Activated B cell treated with CpG ODN at 0.5 μM for 24 hours (primary cell): ENCODE measurements at regions not wholly inside any gene's neighbourhood (a gene's known extent, or its start where the extent isn't known, plus 50 kb on each side); places are given as distances from the start of the nearest gene placed in this dataset.
"Not testable (repeated sequence)": the region's sequence is repeated elsewhere in the genome, so short reads cannot be mapped to it uniquely, and the experiment has no call there.

Source experiments
- ATAC-seq: fragments of 200-7000 bp; cut with Tn5 transposase; one replicate; pipeline ENCODE4 v1.10.0; 2021; ENCODE audit warnings: low read depth, mild to moderate bottlenecking, moderate library complexity
- CTCF ChIA-PET: fragments of 350-600 bp; sonication (Branson Sonifier 250); formaldehyde crosslinking; loops from one replicate; lab custom pipeline; 2021; ENCODE audit warnings: antibody characterized with exemption; lab: Charles Lee
- POLR2A ChIA-PET: fragments of 350-600 bp; sonication (Branson Sonifier 250); formaldehyde crosslinking; loops from one replicate; lab custom pipeline; 2021; ENCODE audit warnings: antibody characterized with exemption; lab: Charles Lee
- DNase-seq: peaks from one replicate; pipeline ENCODE4 v3.0.0; 2022
- H3K27ac Mint-ChIP-seq: one replicate; pipeline ENCODE4 v1.8.0; 2020; ENCODE audit warnings: mixed read lengths
- H3K27me3 Mint-ChIP-seq: one replicate; pipeline ENCODE4 v1.8.0; 2021; ENCODE audit warnings: mixed read lengths
- H3K36me3 Mint-ChIP-seq: one replicate; pipeline ENCODE4 v1.8.0; 2021; ENCODE audit warnings: low read depth, mixed read lengths
- H3K4me1 Mint-ChIP-seq: one replicate; pipeline ENCODE4 v1.8.0; 2021; ENCODE audit warnings: mixed read lengths
- H3K4me3 Mint-ChIP-seq: one replicate; pipeline ENCODE4 v1.8.0; 2020; ENCODE audit warnings: mild to moderate bottlenecking, mixed read lengths
- H3K9me3 Mint-ChIP-seq: one replicate; pipeline ENCODE4 v1.8.0; 2020; ENCODE audit warnings: mixed read lengths
- intact Hi-C: fragments of 100-400 bp; cut with micrococcal nuclease; formaldehyde crosslinking; loops from one replicate; pipeline ENCODE4 v1.15.1; 2024
- TF ChIP-seq, protein P1 (sequence below): fragments of 200-600 bp; IDR thresholded peaks from one replicate; pipeline ENCODE4 v1.8.0; 2022; ENCODE audit warnings: antibody characterized with exemption, mild to moderate bottlenecking

DNA sequence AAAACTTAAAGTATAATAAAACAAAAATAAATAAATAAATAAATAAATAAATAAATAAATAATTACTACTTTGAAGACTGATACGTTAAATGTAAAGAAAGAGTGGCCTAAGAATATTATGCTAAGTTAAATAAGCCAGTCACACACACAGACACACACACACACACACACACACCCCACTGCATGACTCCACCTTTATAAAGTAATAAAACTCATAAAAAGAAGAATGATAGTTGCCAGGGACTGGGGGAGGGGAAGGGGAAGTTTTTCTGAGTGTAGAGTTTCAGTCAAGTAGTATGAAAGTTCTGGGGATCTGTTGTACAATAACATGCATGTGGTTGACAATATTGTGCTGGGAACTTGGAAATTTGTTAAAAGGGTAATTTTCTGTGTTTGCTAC, 1237.5 kb upstream of the GYPC start:
- TF ChIP-seq, protein P1, sequence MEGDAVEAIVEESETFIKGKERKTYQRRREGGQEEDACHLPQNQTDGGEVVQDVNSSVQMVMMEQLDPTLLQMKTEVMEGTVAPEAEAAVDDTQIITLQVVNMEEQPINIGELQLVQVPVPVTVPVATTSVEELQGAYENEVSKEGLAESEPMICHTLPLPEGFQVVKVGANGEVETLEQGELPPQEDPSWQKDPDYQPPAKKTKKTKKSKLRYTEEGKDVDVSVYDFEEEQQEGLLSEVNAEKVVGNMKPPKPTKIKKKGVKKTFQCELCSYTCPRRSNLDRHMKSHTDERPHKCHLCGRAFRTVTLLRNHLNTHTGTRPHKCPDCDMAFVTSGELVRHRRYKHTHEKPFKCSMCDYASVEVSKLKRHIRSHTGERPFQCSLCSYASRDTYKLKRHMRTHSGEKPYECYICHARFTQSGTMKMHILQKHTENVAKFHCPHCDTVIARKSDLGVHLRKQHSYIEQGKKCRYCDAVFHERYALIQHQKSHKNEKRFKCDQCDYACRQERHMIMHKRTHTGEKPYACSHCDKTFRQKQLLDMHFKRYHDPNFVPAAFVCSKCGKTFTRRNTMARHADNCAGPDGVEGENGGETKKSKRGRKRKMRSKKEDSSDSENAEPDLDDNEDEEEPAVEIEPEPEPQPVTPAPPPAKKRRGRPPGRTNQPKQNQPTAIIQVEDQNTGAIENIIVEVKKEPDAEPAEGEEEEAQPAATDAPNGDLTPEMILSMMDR: no peak
- ATAC-seq: no peak
- H3K9me3 Mint-ChIP-seq: peaks cover 5% of the 10 kb centered on the region
- no peaks in the 10 kb centered on the region for H3K4me1 Mint-ChIP-seq
- ChIA-PET POLR2A (no interaction called here), CTCF (no interaction called here)
- H3K27ac Mint-ChIP-seq: no peak overlapping the region
- H3K27me3 Mint-ChIP-seq: no peaks in the 10 kb centered on the region
- H3K36me3 Mint-ChIP-seq: no peaks in the 10 kb centered on the region
- H3K4me3 Mint-ChIP-seq: no peak overlapping the region
- no peak for DNase-seq
- intact Hi-C loops: no loop called here

DNA sequence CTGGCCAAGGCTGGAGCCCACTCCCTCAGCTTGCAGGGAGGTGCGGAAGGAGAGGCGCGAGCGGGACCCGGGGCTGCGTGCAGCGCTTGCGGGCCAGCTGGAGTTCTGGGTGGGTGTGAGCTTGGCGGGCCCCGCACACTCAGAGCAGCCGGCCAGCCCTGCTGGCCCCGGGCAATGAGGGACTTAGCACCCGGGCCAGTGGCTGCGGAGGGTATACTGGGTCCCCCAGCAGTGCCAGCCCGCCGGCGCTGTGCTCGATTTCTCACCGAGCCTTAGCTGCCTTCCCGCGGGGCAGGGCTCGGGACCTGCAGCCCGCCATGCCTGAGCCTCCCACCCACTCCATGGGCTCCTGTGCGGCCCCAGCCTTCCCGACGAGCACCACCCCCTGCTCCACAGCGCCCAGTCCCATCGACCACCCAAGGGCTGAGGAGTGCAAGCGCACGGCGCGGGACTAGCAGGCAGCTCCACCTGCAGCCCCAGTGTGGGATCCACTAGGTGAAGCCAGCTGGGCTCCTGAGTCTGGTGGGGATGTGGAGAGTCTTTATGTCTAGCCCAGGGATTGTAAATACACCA, 1233.7 kb upstream of the GYPC start:
- POLR2A ChIA-PET, H3K9me3 Mint-ChIP-seq, ATAC-seq, H3K4me3 Mint-ChIP-seq, H3K27ac Mint-ChIP-seq, CTCF ChIA-PET, intact Hi-C loops, DNase-seq, H3K27me3 Mint-ChIP-seq, H3K4me1 Mint-ChIP-seq, H3K36me3 Mint-ChIP-seq: not testable (repeated sequence)

DNA sequence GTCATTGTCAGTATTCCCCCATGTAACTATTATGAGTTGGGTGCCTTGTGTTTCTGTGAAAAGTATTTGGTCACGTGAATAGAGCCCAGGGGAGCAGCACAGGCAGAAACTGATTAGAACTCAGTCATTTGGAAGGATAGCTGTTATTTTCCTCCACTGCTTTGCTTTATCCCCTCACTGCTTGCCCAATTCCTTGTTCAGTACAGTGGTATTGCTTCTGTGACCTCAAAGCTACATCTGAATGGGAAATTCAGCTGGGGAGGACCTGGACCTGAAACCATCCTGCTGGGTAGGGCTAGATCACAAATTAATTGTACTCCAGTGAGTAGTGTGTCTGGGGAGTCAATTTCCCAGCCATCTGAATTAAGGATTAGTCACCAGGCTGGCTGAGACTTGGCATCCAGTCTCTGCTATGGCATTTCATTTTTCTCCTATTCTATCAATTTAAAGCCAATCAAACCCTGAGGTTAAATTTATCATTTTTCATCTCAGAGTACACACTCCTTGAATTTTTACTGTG, 1231.6 kb upstream of the GYPC start:
- CTCF ChIA-PET: no interaction called here
- H3K27me3 Mint-ChIP-seq: no peaks in the 10 kb centered on the region
- POLR2A ChIA-PET: no interaction called here
- H3K4me1 Mint-ChIP-seq: no peaks in the 10 kb centered on the region
- no peak overlapping the region for H3K4me3 Mint-ChIP-seq
- H3K36me3 Mint-ChIP-seq: no peaks in the 10 kb centered on the region
- TF ChIP-seq, protein P1: no peak
- ATAC-seq (no peak), DNase-seq (no peak)
- peaks cover 5% of the 10 kb centered on the region for H3K9me3 Mint-ChIP-seq
- intact Hi-C loops: no loop called here
- H3K27ac Mint-ChIP-seq: no peak overlapping the region

DNA sequence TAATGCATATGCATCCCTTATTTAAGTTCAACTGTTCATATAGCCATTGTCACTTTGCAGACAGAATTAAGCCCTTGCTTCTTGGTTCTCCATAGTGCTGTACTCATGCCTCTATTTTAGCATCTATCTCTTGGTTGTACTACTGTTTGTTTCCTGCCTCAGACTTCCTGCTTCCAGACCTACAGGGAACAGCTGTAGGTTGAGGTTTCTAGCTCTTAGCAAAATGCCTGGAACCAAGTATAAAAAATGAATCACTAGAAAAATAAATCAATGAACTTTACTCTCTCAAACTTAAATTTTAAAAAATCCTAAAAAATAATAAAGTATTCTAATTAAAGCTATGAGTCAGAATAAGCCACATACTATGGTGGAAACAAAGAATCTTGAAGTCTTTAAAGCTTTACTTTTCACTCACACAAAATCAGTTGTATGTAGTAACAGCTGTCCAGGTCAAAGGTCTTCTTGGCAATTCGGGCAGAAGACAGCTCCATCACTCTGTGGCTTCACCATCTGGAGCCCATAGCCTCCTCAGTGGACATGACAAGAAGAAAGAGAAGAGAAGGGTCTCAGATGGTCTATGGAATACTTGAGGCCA, 1228.1 kb upstream of the GYPC start:
- peaks cover 3% of the 10 kb centered on the region for H3K9me3 Mint-ChIP-seq
- TF ChIP-seq, protein P1: no peak

DNA sequence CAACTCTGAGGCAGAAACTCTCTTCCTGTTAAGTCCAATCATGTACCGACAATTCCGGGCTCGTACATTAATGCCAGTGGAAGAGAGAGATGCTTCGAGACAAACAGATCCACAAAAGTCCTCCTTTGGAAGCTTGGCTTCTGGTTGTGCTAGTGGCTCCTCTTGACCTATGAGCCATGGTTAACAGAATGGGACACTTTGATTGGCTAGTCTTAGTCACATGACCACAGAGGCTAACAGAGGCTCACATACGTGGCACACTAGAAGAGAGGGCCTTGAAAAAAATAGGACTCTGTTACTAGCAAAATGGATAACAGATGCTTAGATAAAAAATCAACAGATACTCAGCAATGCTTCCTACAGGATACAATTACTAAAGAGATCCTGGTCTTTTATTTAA, 1211.9 kb upstream of the GYPC start:
- POLR2A ChIA-PET: no interaction called here
- no peak for ATAC-seq

More for the DNA sequence above, 1228.1 kb upstream of the GYPC start:
- DNase-seq: no peak
- no peak overlapping the region for H3K4me3 Mint-ChIP-seq
- H3K27ac Mint-ChIP-seq: no peak overlapping the region
- ATAC-seq: no peak
- H3K27me3 Mint-ChIP-seq: no peaks in the 10 kb centered on the region
- CTCF ChIA-PET: no interaction called here
- intact Hi-C loops: no loop called here
- H3K4me1 Mint-ChIP-seq: no peaks in the 10 kb centered on the region
- POLR2A ChIA-PET: no interaction called here
- H3K36me3 Mint-ChIP-seq: no peaks in the 10 kb centered on the region

More for the DNA sequence above, 1211.9 kb upstream of the GYPC start:
- Mint-ChIP-seq H3K4me3 (no peak overlapping the region), H3K36me3 (no peaks in the 10 kb centered on the region), H3K27me3 (no peaks in the 10 kb centered on the region), H3K4me1 (no peaks in the 10 kb centered on the region), H3K9me3 (peaks cover 14% of the 10 kb centered on the region), H3K27ac (no peak overlapping the region)
- CTCF ChIA-PET: no interaction called here
- intact Hi-C loops: no loop called here
- TF ChIP-seq, protein P1: no peak
- no peak for DNase-seq
